KMS-11 (cell line): ENCODE measurements at regions not wholly inside any gene's neighbourhood (a gene's known extent, or its start where the extent isn't known, plus 50 kb on each side); places are given as distances from the start of the nearest gene placed in this dataset.
"Not testable (repeated sequence)": the region's sequence is repeated elsewhere in the genome, so short reads cannot be mapped to it uniquely, and the experiment has no call there.

Experiments used
- H2AFZ ChIP-seq: fragments of 200-600 bp; sonication (generic); 2 replicates; pipeline ENCODE4 v1.6.1; 2016; ENCODE audit warnings: antibody characterized with exemption, mixed run types, low read depth
- H3K27ac ChIP-seq: fragments of 200-600 bp; sonication (generic); 2 replicates; pipeline ENCODE4 v1.6.1; 2016; ENCODE audit warnings: mild to moderate bottlenecking, mixed run types
- H3K27me3 ChIP-seq: fragments of 200-600 bp; sonication (generic); 2 replicates; pipeline ENCODE4 v1.6.1; 2017; ENCODE audit warnings: mild to moderate bottlenecking, low read depth, mixed run types, moderate library complexity; ENCODE audit not compliant: insufficient read depth
- H3K36me3 ChIP-seq: fragments of 200-600 bp; sonication (generic); 2 replicates; pipeline ENCODE4 v1.6.1; 2017; ENCODE audit warnings: mild to moderate bottlenecking, mixed run types; ENCODE audit not compliant: insufficient read depth
- H3K4me1 ChIP-seq: fragments of 200-600 bp; sonication (generic); 2 replicates; pipeline ENCODE4 v1.6.1; 2016; ENCODE audit warnings: mild to moderate bottlenecking, low read depth, mixed run types; ENCODE audit not compliant: poor library complexity, severe bottlenecking
- H3K4me2 ChIP-seq: fragments of 200-600 bp; sonication (generic); 2 replicates; pipeline ENCODE4 v1.7.0; 2016; ENCODE audit warnings: mild to moderate bottlenecking, mixed run types
- H3K4me3 ChIP-seq: fragments of 200-600 bp; sonication (generic); IDR thresholded peaks from 2 replicates; pipeline ENCODE4 v1.6.1; 2017; ENCODE audit warnings: low read depth, low read length, mixed read lengths; ENCODE audit not compliant: insufficient read depth
- H3K79me2 ChIP-seq: fragments of 200-600 bp; sonication (generic); 2 replicates; pipeline ENCODE4 v1.6.1; 2016; ENCODE audit warnings: low read depth, mixed run types; ENCODE audit not compliant: insufficient read depth
- H3K9ac ChIP-seq: fragments of 200-600 bp; sonication (generic); 2 replicates; pipeline ENCODE4 v1.6.1; 2016; ENCODE audit warnings: mild to moderate bottlenecking, mixed run types
- H4K20me1 ChIP-seq: fragments of 200-600 bp; sonication (generic); 2 replicates; pipeline ENCODE4 v1.6.1; 2016; ENCODE audit warnings: mild to moderate bottlenecking, mixed run types; ENCODE audit not compliant: insufficient read depth
- TF ChIP-seq, protein P1 (sequence below): fragments of 200-600 bp; sonication (generic); conservative IDR thresholded peaks from 2 replicates; pipeline ENCODE4 v1.6.1; 2017; ENCODE audit warnings: low read depth, mild to moderate bottlenecking, antibody characterized with exemption, low read length, moderate library complexity, mixed read lengths

DNA sequence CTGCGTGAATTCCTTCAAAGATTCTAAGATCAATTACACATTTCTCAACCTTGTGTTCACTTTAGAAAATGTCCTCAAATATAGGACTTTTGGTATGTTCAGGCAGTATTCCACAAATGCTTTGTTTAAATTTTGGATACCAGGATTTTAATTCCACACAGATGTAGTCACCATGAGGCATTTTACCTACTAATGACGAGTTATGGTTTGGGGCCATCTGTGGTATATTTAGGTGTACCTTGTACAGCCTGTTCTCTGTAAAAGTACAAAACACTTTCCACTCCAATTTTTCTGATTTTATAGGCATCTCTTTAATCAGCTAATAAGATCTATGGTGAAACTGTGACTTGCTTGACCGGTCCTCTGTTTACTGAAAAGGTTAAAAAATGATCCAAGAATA is 275.7 kb upstream of the PRICKLE1 start:
- no peaks in the 10 kb centered on the region for H4K20me1 ChIP-seq
- H3K36me3 ChIP-seq = no peaks in the 10 kb centered on the region
- TF ChIP-seq, protein P1, sequence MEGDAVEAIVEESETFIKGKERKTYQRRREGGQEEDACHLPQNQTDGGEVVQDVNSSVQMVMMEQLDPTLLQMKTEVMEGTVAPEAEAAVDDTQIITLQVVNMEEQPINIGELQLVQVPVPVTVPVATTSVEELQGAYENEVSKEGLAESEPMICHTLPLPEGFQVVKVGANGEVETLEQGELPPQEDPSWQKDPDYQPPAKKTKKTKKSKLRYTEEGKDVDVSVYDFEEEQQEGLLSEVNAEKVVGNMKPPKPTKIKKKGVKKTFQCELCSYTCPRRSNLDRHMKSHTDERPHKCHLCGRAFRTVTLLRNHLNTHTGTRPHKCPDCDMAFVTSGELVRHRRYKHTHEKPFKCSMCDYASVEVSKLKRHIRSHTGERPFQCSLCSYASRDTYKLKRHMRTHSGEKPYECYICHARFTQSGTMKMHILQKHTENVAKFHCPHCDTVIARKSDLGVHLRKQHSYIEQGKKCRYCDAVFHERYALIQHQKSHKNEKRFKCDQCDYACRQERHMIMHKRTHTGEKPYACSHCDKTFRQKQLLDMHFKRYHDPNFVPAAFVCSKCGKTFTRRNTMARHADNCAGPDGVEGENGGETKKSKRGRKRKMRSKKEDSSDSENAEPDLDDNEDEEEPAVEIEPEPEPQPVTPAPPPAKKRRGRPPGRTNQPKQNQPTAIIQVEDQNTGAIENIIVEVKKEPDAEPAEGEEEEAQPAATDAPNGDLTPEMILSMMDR = no peak
- no peak overlapping the region for H3K27ac ChIP-seq
- H3K4me1 ChIP-seq = peaks cover 40% of the 10 kb centered on the region
- H3K9ac ChIP-seq = no peak overlapping the region
- H2AFZ ChIP-seq = no peak overlapping the region
- H3K4me3 ChIP-seq = no peak overlapping the region
- H3K4me2 ChIP-seq = no peak overlapping the region
- no peaks in the 10 kb centered on the region for H3K79me2 ChIP-seq
- no peaks in the 10 kb centered on the region for H3K27me3 ChIP-seq

DNA sequence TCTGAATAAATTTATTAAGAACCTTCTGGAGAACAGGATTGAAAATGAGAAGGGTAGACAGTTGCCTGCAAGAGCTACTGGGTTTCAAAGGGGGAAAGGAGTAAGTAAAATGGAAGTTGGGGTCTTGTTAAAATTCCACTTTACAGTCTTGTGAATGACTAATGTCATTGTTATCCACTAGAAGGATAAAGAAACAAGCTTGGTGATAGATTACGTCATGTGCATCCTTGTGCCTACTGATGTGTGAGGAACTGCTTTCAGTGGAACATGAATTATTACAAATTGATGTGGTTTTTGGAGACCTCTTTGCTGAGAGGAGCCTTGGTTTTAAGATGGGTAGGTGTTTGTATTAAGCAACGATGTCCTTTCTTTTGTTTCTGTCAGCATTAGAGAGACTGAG is 272.5 kb upstream of the PRICKLE1 start:
- no peaks in the 10 kb centered on the region for H3K27me3 ChIP-seq
- H3K79me2 ChIP-seq = no peaks in the 10 kb centered on the region
- no peak overlapping the region for H3K4me2 ChIP-seq
- TF ChIP-seq, protein P1 = no peak
- no peaks in the 10 kb centered on the region for H4K20me1 ChIP-seq
- no peak overlapping the region for H3K9ac ChIP-seq
- no peak overlapping the region for H2AFZ ChIP-seq
- H3K27ac ChIP-seq = no peak overlapping the region
- H3K36me3 ChIP-seq = no peaks in the 10 kb centered on the region
- H3K4me3 ChIP-seq = no peak overlapping the region
- H3K4me1 ChIP-seq = peaks cover 8% of the 10 kb centered on the region

DNA sequence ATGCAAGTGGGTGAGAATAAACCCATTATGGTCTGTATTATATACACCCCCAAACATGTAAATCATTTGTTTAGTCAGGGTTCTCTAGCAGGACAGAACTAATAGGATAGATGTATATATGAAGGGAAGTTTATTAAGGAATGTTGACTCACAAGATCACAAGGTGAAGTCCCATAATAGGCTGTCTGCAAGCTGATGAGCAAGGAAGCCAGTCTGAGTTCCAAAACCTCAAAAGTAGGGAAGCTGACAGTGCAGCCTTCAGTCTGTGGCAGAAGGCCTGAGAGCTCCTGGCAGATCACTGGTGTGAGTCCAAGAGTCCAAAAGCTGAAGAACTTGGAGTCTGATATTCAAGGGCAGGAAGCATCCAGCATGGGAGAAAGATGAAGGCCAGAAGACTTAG is 270.8 kb upstream of the PRICKLE1 start:
- H3K4me3 ChIP-seq, H3K4me1 ChIP-seq: not testable (repeated sequence)

DNA sequence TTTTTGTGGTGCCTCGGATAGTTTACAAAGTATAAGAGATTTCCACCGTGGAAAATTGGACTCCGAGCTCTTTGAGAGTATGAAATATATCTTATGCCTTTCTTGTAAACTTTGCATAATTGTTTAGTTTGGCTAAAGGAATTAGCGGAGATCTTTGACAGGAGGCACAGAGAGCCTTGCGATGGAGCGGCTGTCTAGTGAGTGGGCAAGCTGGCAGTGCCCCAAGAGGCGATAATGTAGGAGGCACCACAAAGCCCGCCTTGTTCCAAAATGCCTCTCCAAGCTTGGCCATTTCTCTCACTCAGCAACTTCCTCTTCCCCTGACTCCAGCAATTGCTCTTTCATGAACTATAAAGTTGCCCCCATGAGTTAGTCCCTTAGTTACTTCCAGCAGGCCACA is 270.1 kb upstream of the PRICKLE1 start:
- Histone ChIP-seq H2AFZ (no peak overlapping the region), H4K20me1 (no peaks in the 10 kb centered on the region), H3K9ac (no peak overlapping the region), H3K4me3 (no peak overlapping the region), H3K4me2 (no peak overlapping the region), H3K4me1 (no peaks in the 10 kb centered on the region), H3K36me3 (no peaks in the 10 kb centered on the region), H3K79me2 (no peaks in the 10 kb centered on the region), H3K27ac (no peak overlapping the region), H3K27me3 (no peaks in the 10 kb centered on the region)
- TF ChIP-seq, protein P1 = no peak

More for the DNA sequence above, 270.8 kb upstream of the PRICKLE1 start:
- H2AFZ ChIP-seq, H3K79me2 ChIP-seq, H3K27ac ChIP-seq, H3K27me3 ChIP-seq, H3K9ac ChIP-seq, H3K4me2 ChIP-seq, H4K20me1 ChIP-seq, H3K36me3 ChIP-seq: not testable (repeated sequence)

DNA sequence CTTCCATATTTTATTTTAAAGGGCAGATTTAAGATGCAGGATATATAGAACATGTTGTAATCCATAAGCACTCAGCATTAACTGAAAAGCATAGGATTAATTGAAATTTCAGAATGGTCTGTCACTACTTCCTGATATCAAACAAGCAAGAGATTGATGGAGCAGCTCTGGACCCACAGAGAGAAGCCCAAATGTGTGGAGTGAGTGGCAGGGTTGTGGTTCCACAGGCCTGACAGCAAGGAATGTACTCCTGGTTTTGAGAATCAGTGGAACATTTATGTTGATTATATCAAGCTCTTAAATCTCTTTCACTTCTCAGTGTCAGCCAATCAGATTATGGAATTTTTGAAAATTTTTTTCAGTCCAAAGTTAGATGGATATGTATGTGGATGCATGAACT is 267.6 kb upstream of the PRICKLE1 start:
- H3K4me3 ChIP-seq = no peak overlapping the region
- H3K27ac ChIP-seq = no peak overlapping the region
- H3K4me1 ChIP-seq = no peaks in the 10 kb centered on the region
- no peak overlapping the region for H3K4me2 ChIP-seq
- H3K36me3 ChIP-seq = no peaks in the 10 kb centered on the region
- no peaks in the 10 kb centered on the region for H4K20me1 ChIP-seq
- no peak overlapping the region for H2AFZ ChIP-seq
- no peaks in the 10 kb centered on the region for H3K79me2 ChIP-seq
- TF ChIP-seq, protein P1 = no peak
- H3K9ac ChIP-seq = no peak overlapping the region
- no peaks in the 10 kb centered on the region for H3K27me3 ChIP-seq
